Left lung (tissue), 4 donors: ENCODE measurements at regions not wholly inside any gene's neighbourhood (a gene's known extent, or its start where the extent isn't known, plus 50 kb on each side); places are given as distances from the start of the nearest gene placed in this dataset.

ENCODE experiments used
- ATAC-seq: fragments of 200-7000 bp; cut with Tn5 transposase; one replicate; pipeline ENCODE4 v1.9.1; 2020; ENCODE audit warnings: moderate library complexity
- DNase-seq, 4 donors: peaks; one replicate each; pipeline ENCODE4 v3.0.0-alpha.2; 2013 to 2020
- H3K27ac ChIP-seq, 2 donors: fragments of 200-600 bp; sonication (generic) in 1 of 2; one replicate each; pipeline versions ENCODE4 v1.5.0 to v1.8.0; 2020 to 2021
- H3K27me3 ChIP-seq, 2 donors: fragments of 200-600 bp; sonication (generic) in 1 of 2; one replicate each; pipeline versions ENCODE4 v1.5.0 to v1.8.0; 2020 to 2021
- H3K36me3 ChIP-seq, 2 donors: fragments of 200-600 bp; sonication (generic) in 1 of 2; one replicate each; pipeline versions ENCODE4 v1.5.0 to v1.8.0; 2020 to 2021
- H3K4me1 ChIP-seq, 2 donors: fragments of 200-600 bp; one replicate each; pipeline ENCODE4 v1.8.0; 2021
- H3K4me3 ChIP-seq, 2 donors: fragments of 200-600 bp; sonication (generic) in 1 of 2; one replicate each; pipeline versions ENCODE4 v1.5.0 to v1.8.0; 2020 to 2021; ENCODE audit warnings: mild to moderate bottlenecking in 1 of 2
- H3K9me3 ChIP-seq, 2 donors: fragments of 200-600 bp; sonication (generic) in 1 of 2; one replicate each; pipeline versions ENCODE4 v1.5.0 to v1.8.0; 2020 to 2021
- intact Hi-C, 2 donors: fragments of 100-400 bp; cut with DNase I; formaldehyde crosslinking; loops; one replicate each; pipeline versions ENCODE4 v1.11.2 to v1.14.2; 2022
- TF ChIP-seq, protein P1 (sequence below), 2 donors: fragments of 200-600 bp; sonication (generic) in 1 of 2; IDR thresholded peaks; one replicate each; pipeline versions ENCODE4 v1.5.0 to v1.8.0; 2021; ENCODE audit warnings: antibody characterized with exemption in 2 of 2
- donor health status: DM: no; HTN: yes; CAD: no.
- donor health status: DM: no; HTN: no; CAD: no.

DNA sequence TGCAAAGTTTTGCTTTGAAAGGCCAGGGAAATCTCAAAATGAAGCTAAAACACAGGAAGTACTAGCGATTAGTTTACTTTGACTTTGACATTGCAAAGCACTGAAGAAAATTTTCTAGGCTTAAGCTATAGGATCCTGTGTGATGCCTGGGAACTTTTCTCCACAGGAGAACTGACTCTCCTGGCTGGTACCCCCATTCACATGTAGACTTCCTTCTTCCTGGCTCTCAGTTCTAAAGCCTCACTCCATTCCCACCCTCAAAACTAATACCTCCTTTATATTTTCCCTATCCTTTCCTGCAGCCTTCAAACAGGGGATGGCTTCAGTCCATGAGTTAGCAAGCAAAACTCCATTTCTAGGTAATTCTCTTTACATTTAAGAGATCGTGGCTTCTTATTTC is 189.5 kb downstream of the SLITRK1 start:
- Histone ChIP-seq H3K4me3 (no peak overlapping the region), H3K27me3 (no peaks in the 10 kb centered on the region), H3K9me3 (no peaks in the 10 kb centered on the region), H3K27ac (no peak overlapping the region), H3K36me3 (no peaks in the 10 kb centered on the region), H3K4me1 (no peaks in the 10 kb centered on the region)
- DNase-seq (no peak), ATAC-seq (no peak)
- TF ChIP-seq, protein P1, sequence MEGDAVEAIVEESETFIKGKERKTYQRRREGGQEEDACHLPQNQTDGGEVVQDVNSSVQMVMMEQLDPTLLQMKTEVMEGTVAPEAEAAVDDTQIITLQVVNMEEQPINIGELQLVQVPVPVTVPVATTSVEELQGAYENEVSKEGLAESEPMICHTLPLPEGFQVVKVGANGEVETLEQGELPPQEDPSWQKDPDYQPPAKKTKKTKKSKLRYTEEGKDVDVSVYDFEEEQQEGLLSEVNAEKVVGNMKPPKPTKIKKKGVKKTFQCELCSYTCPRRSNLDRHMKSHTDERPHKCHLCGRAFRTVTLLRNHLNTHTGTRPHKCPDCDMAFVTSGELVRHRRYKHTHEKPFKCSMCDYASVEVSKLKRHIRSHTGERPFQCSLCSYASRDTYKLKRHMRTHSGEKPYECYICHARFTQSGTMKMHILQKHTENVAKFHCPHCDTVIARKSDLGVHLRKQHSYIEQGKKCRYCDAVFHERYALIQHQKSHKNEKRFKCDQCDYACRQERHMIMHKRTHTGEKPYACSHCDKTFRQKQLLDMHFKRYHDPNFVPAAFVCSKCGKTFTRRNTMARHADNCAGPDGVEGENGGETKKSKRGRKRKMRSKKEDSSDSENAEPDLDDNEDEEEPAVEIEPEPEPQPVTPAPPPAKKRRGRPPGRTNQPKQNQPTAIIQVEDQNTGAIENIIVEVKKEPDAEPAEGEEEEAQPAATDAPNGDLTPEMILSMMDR (IDR thresholded peaks at IDR 0.05), result no peak
- intact Hi-C loops, result no loop called here

DNA sequence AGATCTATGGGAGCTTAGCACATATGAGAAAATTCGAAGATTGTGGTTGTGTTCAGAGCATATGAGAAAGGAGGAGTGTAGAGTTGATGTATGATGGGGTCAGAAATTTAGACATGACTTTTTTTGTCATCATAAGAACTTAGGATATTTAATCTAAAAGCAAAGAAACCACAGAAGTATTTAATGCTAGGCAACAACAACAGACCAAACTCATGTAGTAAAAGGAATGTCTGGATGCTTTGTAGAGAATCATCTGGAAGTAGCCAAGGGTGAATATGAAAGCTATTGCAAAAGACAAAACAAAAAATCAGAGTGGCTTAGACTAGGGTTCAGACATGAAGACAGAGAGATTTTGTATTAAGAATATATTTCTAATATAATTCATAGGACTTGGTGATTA is 190.3 kb downstream of the SLITRK1 start:
- Histone ChIP-seq H3K4me3 (no peak overlapping the region), H3K9me3 (no peaks in the 10 kb centered on the region), H3K36me3 (no peaks in the 10 kb centered on the region), H3K27ac (no peak overlapping the region), H3K27me3 (no peaks in the 10 kb centered on the region), H3K4me1 (no peaks in the 10 kb centered on the region)
- TF ChIP-seq, protein P1 (IDR thresholded peaks at IDR 0.05), result no peak
- intact Hi-C loops, result no loop called here
- DNase-seq (no peak), ATAC-seq (no peak)

DNA sequence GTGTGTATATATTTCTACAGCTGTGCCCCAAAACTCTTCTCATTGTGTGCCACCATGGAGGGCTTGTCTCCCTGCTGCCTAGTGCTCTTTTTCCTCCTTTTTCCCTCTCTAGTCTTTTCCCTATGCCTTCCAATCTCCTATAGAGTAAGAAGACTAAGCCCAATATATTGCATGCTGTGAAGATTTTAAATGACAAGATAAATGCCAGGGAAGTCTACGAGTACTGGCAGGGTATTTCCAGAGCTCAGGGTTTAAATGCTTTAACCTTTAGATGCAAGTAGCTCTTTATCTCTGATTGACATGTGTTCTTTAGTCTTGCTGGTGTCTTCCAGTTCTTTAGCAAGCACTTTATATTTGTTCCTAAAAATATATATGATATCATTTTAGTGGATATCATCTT is 200.7 kb downstream of the SLITRK1 start:
- ATAC-seq, result no peak
- intact Hi-C loops, result no loop called here
- TF ChIP-seq, protein P1 (IDR thresholded peaks at IDR 0.05), result no peak

DNA sequence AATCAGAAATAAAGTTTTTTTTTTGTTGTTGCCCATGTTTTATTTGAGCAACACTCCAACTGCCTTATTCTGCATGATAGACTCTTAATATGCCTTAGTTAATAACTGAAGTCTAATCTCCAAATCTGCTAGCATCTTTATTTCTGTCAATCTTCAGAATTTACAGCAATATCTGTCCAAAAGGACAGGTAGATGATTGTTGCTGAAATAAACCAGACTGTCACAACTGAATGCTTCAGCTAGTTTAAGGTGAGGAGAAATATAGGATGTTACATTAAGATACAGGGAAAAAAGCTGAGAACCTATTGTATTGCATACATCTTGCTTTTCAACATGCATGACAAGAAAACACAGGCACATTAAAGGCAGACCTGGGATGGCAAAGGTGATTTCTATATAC is 204.3 kb downstream of the SLITRK1 start:
- ATAC-seq (no peak), DNase-seq (no peak)
- Histone ChIP-seq H3K27me3 (no peaks in the 10 kb centered on the region), H3K9me3 (peaks cover 0 to 7% of the 10 kb centered on the region in 2 donors), H3K27ac (no peak overlapping the region), H3K4me1 (no peaks in the 10 kb centered on the region), H3K4me3 (no peak overlapping the region), H3K36me3 (no peaks in the 10 kb centered on the region)
- TF ChIP-seq, protein P1 (IDR thresholded peaks at IDR 0.05), result no peak
- intact Hi-C loops, result no loop called here

More for the DNA sequence above, 200.7 kb downstream of the SLITRK1 start:
- no peak overlapping the region for H3K4me3 ChIP-seq
- H3K4me1 ChIP-seq, result no peaks in the 10 kb centered on the region
- no peaks in the 10 kb centered on the region for H3K27me3 ChIP-seq
- H3K36me3 ChIP-seq, result no peaks in the 10 kb centered on the region
- DNase-seq, result no peak
- no peaks in the 10 kb centered on the region for H3K9me3 ChIP-seq
- H3K27ac ChIP-seq, result no peak overlapping the region

DNA sequence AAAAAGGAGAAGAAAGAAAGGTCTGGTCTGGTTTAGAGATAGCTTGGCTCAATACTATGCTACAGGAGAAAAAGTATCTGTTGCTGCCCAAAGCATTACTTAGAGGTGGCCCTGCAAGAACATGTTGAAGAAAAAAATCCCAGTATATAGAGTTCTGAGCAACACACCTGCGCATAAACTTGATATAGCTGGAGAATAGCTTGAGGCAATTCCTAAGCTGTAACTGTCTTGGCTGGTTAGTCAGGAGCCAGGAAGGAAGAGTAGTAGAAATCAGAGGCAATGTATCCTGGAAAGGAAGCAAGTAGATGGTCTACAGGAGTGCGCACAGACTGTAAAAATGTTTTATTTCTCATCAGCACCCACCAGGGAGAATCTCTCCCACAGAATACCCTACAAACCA is 209.7 kb downstream of the SLITRK1 start:
- no peak for DNase-seq
- Histone ChIP-seq H3K9me3 (peaks cover 0 to 7% of the 10 kb centered on the region in 2 donors), H3K27ac (no peak overlapping the region), H3K4me3 (no peak overlapping the region), H3K4me1 (no peaks in the 10 kb centered on the region), H3K27me3 (no peaks in the 10 kb centered on the region), H3K36me3 (no peaks in the 10 kb centered on the region)
- intact Hi-C loops, result no loop called here
- ATAC-seq, result no peak
- TF ChIP-seq, protein P1 (IDR thresholded peaks at IDR 0.05), result no peak
